HepG2 (cell line): ENCODE measurements at regions not wholly inside any gene's neighbourhood (a gene's known extent, or its start where the extent isn't known, plus 50 kb on each side); places are given as distances from the start of the nearest gene placed in this dataset.

Source experiments
- ATAD3A ChIP-seq: sonication (generic); formaldehyde crosslinking; IDR thresholded peaks from 2 replicates; pipeline ENCODE4 v1.4.0; 2020; ENCODE audit warnings: missing genetic modification reagents
- BRD4 ChIP-seq: sonication (generic); formaldehyde crosslinking; IDR thresholded peaks from 2 replicates; pipeline ENCODE4 v1.4.0; 2020; ENCODE audit warnings: missing genetic modification reagents
- CSRNP2 ChIP-seq: sonication (generic); formaldehyde crosslinking; conservative IDR thresholded peaks from 2 replicates; pipeline ENCODE4 v1.8.0; 2022; ENCODE audit warnings: low read depth, missing genetic modification reagents
- EZH2 ChIP-seq: conservative IDR thresholded peaks from 2 replicates; pipeline ENCODE4 v1.6.1; 2012; ENCODE audit warnings: mild to moderate bottlenecking, low read depth, low read length, moderate library complexity
- FOSL1 ChIP-seq: sonication (generic); formaldehyde crosslinking; IDR thresholded peaks from 2 replicates; pipeline ENCODE4 v1.9.0; 2021; ENCODE audit warnings: missing genetic modification reagents, borderline replicate concordance
- GPBP1L1 ChIP-seq: sonication (generic); formaldehyde crosslinking; IDR thresholded peaks from 2 replicates; pipeline ENCODE4 v1.5.0; 2020; ENCODE audit warnings: mild to moderate bottlenecking, missing genetic modification reagents
- IRX3 ChIP-seq: sonication (generic); formaldehyde crosslinking; IDR thresholded peaks from 2 replicates; pipeline ENCODE4 v1.8.1; 2023; ENCODE audit warnings: mild to moderate bottlenecking, low read depth, missing genetic modification reagents, borderline replicate concordance
- KAT8 ChIP-seq: IDR thresholded peaks from 2 replicates; pipeline ENCODE4 v1.6.1; 2016; ENCODE audit warnings: missing genetic modification reagents, missing compliant biosample characterization
- MATR3 ChIP-seq: sonication (generic); formaldehyde crosslinking; IDR thresholded peaks from 2 replicates; pipeline ENCODE4 v1.4.0; 2020; ENCODE audit warnings: missing genetic modification reagents
- PRDM10 ChIP-seq: sonication (generic); formaldehyde crosslinking; IDR thresholded peaks from 2 replicates; pipeline ENCODE4 v1.4.0; 2020; ENCODE audit warnings: low read depth, missing genetic modification reagents
- PTBP1 ChIP-seq: fragments of 200-400 bp; formaldehyde crosslinking; IDR thresholded peaks from 2 replicates; pipeline ENCODE4 v1.6.1; 2018; ENCODE audit warnings: low read length, low read depth; ENCODE audit not compliant: poor library complexity, severe bottlenecking
- RAD51 ChIP-seq: fragments of 450-650 bp; IDR thresholded peaks from 2 replicates; pipeline ENCODE4 v1.6.1; 2016; ENCODE audit warnings: borderline replicate concordance
- TRIM22 ChIP-seq: fragments of 450-650 bp; IDR thresholded peaks from 2 replicates; pipeline ENCODE4 v1.6.1; 2017
- ZBTB26 ChIP-seq: IDR thresholded peaks from 2 replicates; pipeline ENCODE4 v1.6.1; 2016; ENCODE audit warnings: missing compliant biosample characterization, missing genetic modification reagents, borderline replicate concordance
- ZC3H4 ChIP-seq: sonication (generic); formaldehyde crosslinking; IDR thresholded peaks from 2 replicates; pipeline ENCODE4 v1.4.0; 2020; ENCODE audit warnings: missing genetic modification reagents, borderline replicate concordance
- ZFP41 ChIP-seq: sonication (generic); formaldehyde crosslinking; IDR thresholded peaks from 2 replicates; pipeline ENCODE4 v1.4.0; 2020; ENCODE audit warnings: mild to moderate bottlenecking, missing genetic modification reagents, borderline replicate concordance
- ZNF558 ChIP-seq: sonication (generic); formaldehyde crosslinking; IDR thresholded peaks from 2 replicates; pipeline ENCODE4 v1.9.0; 2022; ENCODE audit warnings: mild to moderate bottlenecking, missing genetic modification reagents, borderline replicate concordance
- ZNF740 ChIP-seq: sonication (generic); formaldehyde crosslinking; IDR thresholded peaks from 2 replicates; pipeline ENCODE4 v1.4.0; 2020; ENCODE audit warnings: missing genetic modification reagents

GRCh38 chr17:72539981-72540897, 419.4 kb downstream of the SOX9 start (continued):
- TF ChIP-seq KAT8 (CRISPR knock-in tag) (no peak; the same call in 1 of the 2 replicates), PTBP1 (peak; percentile 28), GPBP1L1 (CRISPR knock-in tag) (no peak), TRIM22 (no peak), CSRNP2 (CRISPR knock-in tag) (no peak), ZNF740 (CRISPR knock-in tag) (peak; percentile 40; the same call in 1 of the 2 replicates), ATAD3A (no peak), ZC3H4 (CRISPR knock-in tag) (no peak), EZH2 (no peak), FOSL1 (CRISPR knock-in tag) (no peak), IRX3 (no peak), BRD4 (CRISPR knock-in tag) (0 out of 2 replicates have a peak, but pooled peaks have one; percentile 24), ZNF558 (CRISPR knock-in tag) (no peak), PRDM10 (CRISPR knock-in tag) (no peak), ZBTB26 (CRISPR knock-in tag) (0 out of 2 replicates have a peak, but pooled peaks have one; percentile 23), MATR3 (CRISPR knock-in tag) (no peak), ZFP41 (CRISPR knock-in tag) (peak; percentile 16; the same call in 1 of the 2 replicates), RAD51 (no peak)
